DMS 273 treated with DMSO at 0.1 percent for 48 hours (cell line): ENCODE measurements at regions not wholly inside any gene's neighbourhood (a gene's known extent, or its start where the extent isn't known, plus 50 kb on each side); places are given as distances from the start of the nearest gene placed in this dataset.

Source experiments
- DNase-seq: peaks from one replicate; lab custom pipeline; 2025; lab: John Stamatoyannopoulos, UW

- DNase-seq, result peak; percentile 70
Observed at GRCh38 chr5:61823781-61824180, 482.2 kb upstream of the KIF2A start.

- no peak for DNase-seq
Observed at GRCh38 chr5:61824396-61824795, 481.6 kb upstream of the KIF2A start.

- DNase-seq, result no peak
Observed at GRCh38 chr5:61827445-61827975, 478.5 kb upstream of the KIF2A start.

- DNase-seq, result no peak
Observed at GRCh38 chr5:61828856-61829255, 477.1 kb upstream of the KIF2A start.

GRCh38 chr5:61831736-61832135 is 474.3 kb upstream of the KIF2A start:
- no peak for DNase-seq

GRCh38 chr5:61837788-61838187 is 468.2 kb upstream of the KIF2A start:
- no peak for DNase-seq

GRCh38 chr5:61840361-61840760 is 465.6 kb upstream of the KIF2A start:
- DNase-seq, result no peak

- no peak for DNase-seq
Observed at GRCh38 chr5:61842840-61843239, 463.2 kb upstream of the KIF2A start.

- no peak for DNase-seq
Observed at GRCh38 chr5:61850696-61851095, 455.3 kb upstream of the KIF2A start.

GRCh38 chr5:61854531-61854930 is 451.5 kb upstream of the KIF2A start:
- no peak for DNase-seq

- no peak for DNase-seq
Observed at GRCh38 chr5:61860978-61861377, 445.0 kb upstream of the KIF2A start.

- DNase-seq, result no peak
Observed at GRCh38 chr5:61866930-61867329, 439.1 kb upstream of the KIF2A start.

GRCh38 chr5:61869333-61869732 is 436.7 kb upstream of the KIF2A start:
- DNase-seq, result no peak

- DNase-seq, result no peak
Observed at GRCh38 chr5:61878471-61878870, 427.5 kb upstream of the KIF2A start.

- no peak for DNase-seq
Observed at GRCh38 chr5:61881821-61882487, 424.1 kb upstream of the KIF2A start.

- no peak for DNase-seq
Observed at GRCh38 chr5:61882901-61883500, 423.0 kb upstream of the KIF2A start.

- no peak for DNase-seq
Observed at GRCh38 chr5:61884252-61884855, 421.7 kb upstream of the KIF2A start.

- DNase-seq, result no peak
Observed at GRCh38 chr5:61886214-61886613, 419.8 kb upstream of the KIF2A start.

- no peak for DNase-seq
Observed at GRCh38 chr5:61887271-61887670, 418.7 kb upstream of the KIF2A start.

GRCh38 chr5:61894046-61894445 is 412.0 kb upstream of the KIF2A start:
- no peak for DNase-seq

- DNase-seq, result no peak
Observed at GRCh38 chr5:61896811-61897210, 409.2 kb upstream of the KIF2A start.

- DNase-seq, result no peak
Observed at GRCh38 chr5:61897251-61897650, 408.8 kb upstream of the KIF2A start.

GRCh38 chr5:61901997-61902396 is 404.0 kb upstream of the KIF2A start:
- no peak for DNase-seq
